MM.1S (cell line): ENCODE measurements at regions not wholly inside any gene's neighbourhood (a gene's known extent, or its start where the extent isn't known, plus 50 kb on each side); places are given as distances from the start of the nearest gene placed in this dataset.

Experiments
- CTCF ChIP-seq: fragments of 300-600 bp; sonication (generic); IDR thresholded peaks from 2 replicates; pipeline ENCODE4 v1.5.1; 2016; ENCODE audit warnings: antibody characterized with exemption, low read length, mixed read lengths
- EZH2phosphoT487 ChIP-seq: fragments of 300-600 bp; sonication (generic); IDR thresholded peaks from 2 replicates; pipeline ENCODE4 v1.6.1; 2018; ENCODE audit warnings: antibody characterized with exemption, low read length

DNA sequence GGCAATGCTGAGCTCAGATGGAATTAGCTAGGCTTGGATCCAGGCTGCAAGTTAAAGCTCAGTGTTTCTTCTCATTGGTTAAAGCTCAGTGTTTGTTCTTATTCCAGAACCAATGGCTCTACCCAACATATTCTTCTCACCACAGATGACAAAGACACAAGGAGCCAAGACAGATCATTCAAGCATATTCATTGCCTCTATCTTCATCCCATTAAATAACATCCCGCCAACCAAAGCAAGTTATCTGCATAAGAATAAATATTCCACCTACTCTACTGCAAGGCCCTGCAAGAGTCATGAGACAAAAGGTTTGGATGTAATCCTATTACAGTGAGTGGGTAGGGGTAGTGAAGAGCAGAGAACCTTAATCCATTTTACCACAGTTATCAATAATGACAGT lies 766.5 kb downstream of the C4orf33 start:
- TF ChIP-seq CTCF (no peak), EZH2phosphoT487 (no peak)
